ENCODE measurements at regions not wholly inside any gene's neighbourhood (a gene's known extent, or its start where the extent isn't known, plus 50 kb on each side); places are given as distances from the start of the nearest gene placed in this dataset.

- no peak for DNase-seq (ENCODE audit: extremely low spot score)
- ChIA-PET CTCF (interaction anchor here (1.3 kb wide), 1 partner anchor 9 kb away, joined by 3 read pairs; no protein-coding TSS in a partner anchor), POLR2A (no interaction called here)
- no peak for TF ChIP-seq CTCF (IDR thresholded peaks at IDR 0.05; ENCODE audit: control extremely low read depth, extremely low read depth, low read depth, missing control alignments)
Observed at GRCh38 chr6:135109761-135110160, 55.1 kb upstream of the HBS1L start.

GRCh38 chr6:135108692-135109091, 54.1 kb upstream of the HBS1L start:
- no peak for DNase-seq (ENCODE audit: extremely low spot score)
- ChIA-PET CTCF (interaction anchor here (1.1 to 1.6 kb wide), 4 partner anchors 14 to 22 kb away, joined by 3 to 4 read pairs (median 3); no protein-coding TSS in a partner anchor), POLR2A (no interaction called here)
- TF ChIP-seq CTCF (IDR thresholded peaks at IDR 0.05; ENCODE audit: control extremely low read depth, extremely low read depth, low read depth, missing control alignments) = no peak

GRCh38 chr6:135106611-135107010, 52.0 kb upstream of the HBS1L start:
- ChIA-PET CTCF (interaction anchor here (1.0 to 5.1 kb wide), 2 partner anchors 13 to 14 kb away, joined by 3 to 49 read pairs; no protein-coding TSS in a partner anchor), POLR2A (no interaction called here)
- no peak for DNase-seq (ENCODE audit: extremely low spot score)
- TF ChIP-seq CTCF (IDR thresholded peaks at IDR 0.05; ENCODE audit: control extremely low read depth, extremely low read depth, low read depth, missing control alignments) = no peak

GRCh38 chr6:135105710-135106109, 51.1 kb upstream of the HBS1L start:
- ChIA-PET POLR2A (no interaction called here), CTCF (interaction anchor here (1.3 to 5.1 kb wide), 2 partner anchors 13 to 33 kb away, joined by 3 to 49 read pairs; no protein-coding TSS in a partner anchor)
- no peak for DNase-seq (ENCODE audit: extremely low spot score)
- no peak for TF ChIP-seq CTCF (IDR thresholded peaks at IDR 0.05; ENCODE audit: control extremely low read depth, extremely low read depth, low read depth, missing control alignments)

GRCh38 chr6:135105299-135105698, 50.7 kb upstream of the HBS1L start:
- POLR2A ChIA-PET = no interaction called here
- CTCF ChIA-PET = interaction anchor here (1.3 to 5.1 kb wide), 3 partner anchors 12 to 34 kb away, joined by 3 to 49 read pairs (median 3); no protein-coding TSS in a partner anchor
- DNase-seq (ENCODE audit: extremely low spot score) = no peak
- no peak for TF ChIP-seq CTCF (IDR thresholded peaks at IDR 0.05; ENCODE audit: control extremely low read depth, extremely low read depth, low read depth, missing control alignments)

All from GM10248 (cell line).